AG08395 (cell line): ENCODE measurements at regions not wholly inside any gene's neighbourhood (a gene's known extent, or its start where the extent isn't known, plus 50 kb on each side); places are given as distances from the start of the nearest gene placed in this dataset.

Experiments used
- DNase-seq: peaks from one replicate; pipeline ENCODE4 v3.0.0; 2012; ENCODE audit warnings: mixed read lengths, low spot score

DNA sequence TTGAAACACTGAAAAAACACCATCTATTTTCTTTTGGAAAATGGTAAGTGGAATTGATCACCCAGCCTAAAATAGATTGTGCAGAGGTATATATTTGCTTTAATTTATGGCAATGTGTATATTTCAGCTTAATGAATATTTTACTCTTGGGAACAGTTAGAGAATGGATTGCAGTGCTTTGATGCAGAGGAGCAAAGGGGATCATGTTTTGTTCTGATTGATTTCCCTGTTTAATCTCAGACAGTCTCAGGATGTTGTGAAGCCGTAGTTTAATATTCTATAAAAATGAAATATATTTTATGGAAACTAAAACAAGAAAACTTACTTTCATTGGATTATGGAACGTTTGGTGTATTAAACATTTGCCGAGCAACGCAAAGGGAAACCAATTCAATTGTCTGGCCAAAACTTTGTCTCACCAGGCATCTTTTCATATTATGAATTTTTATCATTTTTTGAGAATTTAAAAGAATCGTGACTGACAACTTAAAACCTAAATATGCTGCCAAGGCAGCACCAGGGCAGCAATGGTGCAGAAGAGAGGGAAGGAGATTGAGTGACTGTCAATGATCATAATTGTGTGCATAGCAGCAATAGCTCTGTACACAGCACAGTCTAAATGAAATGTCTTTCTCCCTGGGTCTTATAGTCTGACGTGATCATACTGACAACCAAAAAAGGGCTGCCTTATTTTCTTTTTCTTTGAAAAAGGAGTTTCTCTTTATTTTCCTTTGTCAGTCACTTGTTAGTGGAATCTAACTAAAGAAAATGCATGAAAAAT lies 105.5 kb upstream of the EPHA7 start:
- no peak for DNase-seq

DNA sequence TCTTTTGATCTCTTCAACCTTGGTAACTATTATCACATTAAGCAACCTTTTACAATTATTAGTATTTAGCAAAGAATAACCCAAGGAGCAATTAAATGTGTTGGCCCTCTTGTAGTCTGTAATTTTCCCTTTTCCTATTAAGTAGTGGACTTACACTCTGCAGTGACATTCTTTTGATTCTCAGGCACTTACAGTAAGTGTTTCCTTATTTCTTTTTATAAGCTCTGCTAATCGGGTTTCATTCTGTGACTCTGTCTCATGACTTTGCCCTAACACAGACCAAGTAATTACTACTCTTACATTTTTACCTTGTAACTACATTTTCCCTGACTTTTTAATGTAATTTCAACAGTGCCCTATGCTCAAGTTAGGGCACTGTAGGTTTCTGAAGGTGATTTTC lies 104.0 kb upstream of the EPHA7 start:
- no peak for DNase-seq

DNA sequence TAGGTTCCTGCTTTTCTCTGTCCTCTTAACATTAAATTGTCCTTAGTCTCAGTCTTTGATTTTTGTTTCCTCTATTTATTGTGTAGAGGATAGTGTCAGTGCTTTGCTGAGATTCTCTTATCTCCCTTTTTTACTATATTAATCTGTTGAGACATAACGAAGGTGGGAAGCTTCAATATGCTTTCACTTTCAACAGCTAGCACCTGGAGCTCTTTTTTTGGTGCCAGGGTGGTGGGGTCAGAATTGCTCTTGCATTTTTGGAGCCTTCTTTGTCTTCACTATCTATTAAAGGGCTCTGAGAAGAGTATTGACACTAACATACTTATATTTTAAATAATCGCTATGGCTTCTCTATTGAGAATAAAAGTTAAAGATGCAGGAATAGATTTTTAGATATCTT lies 97.1 kb upstream of the EPHA7 start:
- DNase-seq: no peak

DNA sequence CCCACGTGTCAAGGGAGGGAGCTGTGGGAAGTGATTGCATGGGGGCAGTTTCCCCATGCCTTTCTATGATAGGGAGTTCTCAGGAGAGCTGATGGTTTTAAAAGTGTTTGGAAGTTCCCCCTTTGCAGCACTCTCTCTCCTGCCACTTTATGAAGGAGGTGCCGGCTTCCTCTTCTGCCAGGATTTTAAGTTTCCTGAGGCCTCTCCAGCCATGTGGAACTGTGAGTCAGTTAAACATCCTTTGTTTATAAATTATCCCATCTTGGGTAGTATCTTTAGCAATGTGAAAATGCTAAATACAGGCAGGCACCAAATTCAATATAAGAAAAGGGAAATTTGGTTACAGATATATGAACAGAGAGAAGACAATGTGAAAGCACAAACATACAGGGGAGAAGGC lies 96.4 kb upstream of the EPHA7 start:
- no peak for DNase-seq

- DNase-seq: no peak
Measured at GRCh38 chr6:93498713-93499112, 79.4 kb upstream of the EPHA7 start.

- DNase-seq: no peak
Measured at GRCh38 chr6:93496548-93496947, 77.2 kb upstream of the EPHA7 start.

DNA sequence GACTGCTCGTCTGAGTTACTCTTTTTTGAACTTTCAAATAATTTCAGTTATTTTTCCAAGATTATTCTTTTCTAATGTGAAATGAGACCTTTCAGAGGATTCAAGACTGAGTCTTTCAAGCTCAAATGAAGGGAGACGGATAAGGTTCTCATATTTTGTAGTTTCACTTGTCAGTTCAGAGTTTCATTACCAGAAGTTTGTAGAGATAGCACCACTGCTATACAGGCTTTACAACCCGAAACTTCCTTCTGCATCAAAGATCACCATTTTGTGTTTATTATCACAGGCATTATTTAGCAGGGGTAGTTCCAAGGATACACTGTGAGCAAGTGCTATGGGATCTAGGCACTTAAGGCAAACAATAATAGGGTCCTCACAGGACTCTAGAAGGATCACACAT lies 74.7 kb upstream of the EPHA7 start:
- DNase-seq: no peak

- DNase-seq: no peak
Measured at GRCh38 chr6:93474733-93475179, 55.4 kb upstream of the EPHA7 start.

DNA sequence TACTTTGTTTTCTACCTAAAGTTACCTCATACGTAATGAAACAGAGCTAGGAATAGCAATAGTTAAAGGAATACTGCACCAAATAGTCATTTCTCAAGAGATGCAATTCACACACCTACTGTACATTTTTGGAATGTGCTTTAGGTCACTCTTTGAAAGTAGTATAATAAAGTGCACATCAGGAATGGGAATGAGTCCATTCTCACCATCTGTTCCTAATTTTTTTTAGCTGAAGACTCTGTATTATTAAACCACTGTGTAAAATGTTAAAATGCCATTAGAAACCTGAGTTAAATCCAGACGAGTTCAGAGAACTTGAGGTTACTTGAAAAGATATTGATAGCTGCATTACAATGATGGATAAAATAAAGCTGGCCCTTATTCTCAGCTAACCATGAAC lies 51.9 kb upstream of the EPHA7 start:
- DNase-seq: no peak
